NCI-H2171 (cell line): ENCODE measurements at regions not wholly inside any gene's neighbourhood (a gene's known extent, or its start where the extent isn't known, plus 50 kb on each side); places are given as distances from the start of the nearest gene placed in this dataset.
"Not testable (repeated sequence)": the region's sequence is repeated elsewhere in the genome, so short reads cannot be mapped to it uniquely, and the experiment has no call there.

Experiments
- DNase-seq: peaks from one replicate; lab custom pipeline; 2025; lab: John Stamatoyannopoulos, UW

DNA sequence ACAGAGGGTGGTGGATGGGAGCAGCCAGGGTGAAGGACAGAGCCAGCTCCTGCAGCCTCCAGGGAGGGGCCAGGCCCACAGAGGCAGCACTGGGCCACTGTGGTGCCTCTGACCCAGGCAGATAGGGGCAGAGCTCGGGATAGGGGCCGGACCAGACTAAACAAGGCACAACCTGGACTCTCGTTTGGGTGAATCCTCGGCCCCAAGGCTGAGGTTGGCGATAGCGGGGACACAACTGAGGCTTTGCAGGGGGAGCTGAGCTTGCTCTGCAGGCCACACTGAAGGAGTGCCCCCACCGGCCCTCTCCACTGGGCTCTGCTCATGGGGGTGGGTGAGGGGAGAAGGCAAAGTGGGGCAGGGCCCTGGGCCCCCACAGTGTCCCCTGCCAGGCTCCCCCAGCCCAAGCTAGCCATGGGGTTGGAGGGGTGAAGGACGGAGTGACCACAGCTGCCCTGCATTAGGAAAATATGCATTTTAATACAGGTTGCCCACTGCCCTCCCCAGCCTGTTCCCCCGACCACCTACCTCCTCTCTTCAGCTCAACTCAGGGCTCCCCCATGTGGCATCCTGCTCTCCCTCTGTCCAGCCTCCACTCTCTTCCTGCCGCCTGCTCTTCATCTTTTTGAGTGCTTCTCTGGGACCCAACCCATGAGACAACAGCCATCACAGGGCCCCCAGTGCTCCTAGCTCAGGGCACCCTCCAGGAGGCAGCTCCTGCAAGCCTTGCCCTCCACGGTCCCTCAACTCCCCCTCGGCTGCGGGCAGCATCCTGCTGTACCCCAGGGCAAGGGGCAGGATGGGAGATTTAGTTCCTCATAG, 152.8 kb downstream of the INHBB start:
- no peak for DNase-seq

- DNase-seq = no peak
Observed at GRCh38 chr2:120499784-120500495, 154.0 kb downstream of the INHBB start.

DNA sequence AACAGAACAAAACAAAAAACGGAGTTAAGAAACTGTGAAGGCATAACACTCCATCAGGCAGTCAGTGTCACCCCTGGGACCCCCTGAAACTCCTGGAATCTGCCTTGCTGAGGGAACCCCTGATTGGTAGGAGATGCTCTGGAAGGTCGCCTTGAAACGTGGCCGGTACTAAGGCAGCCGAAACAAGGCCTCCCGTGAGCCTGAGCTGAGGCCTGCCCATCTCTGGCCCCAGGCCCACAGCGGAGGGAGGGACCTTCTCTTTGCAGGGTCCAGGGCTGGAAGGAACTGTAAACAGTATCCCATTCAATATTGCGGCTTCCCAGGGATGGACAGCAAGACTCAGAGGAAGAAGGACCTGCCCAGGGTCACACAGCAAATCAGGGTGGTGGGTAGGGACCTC, 155.7 kb downstream of the INHBB start:
- no peak for DNase-seq

GRCh38 chr2:120502357-120502756, 156.4 kb downstream of the INHBB start:
- no peak for DNase-seq

DNA sequence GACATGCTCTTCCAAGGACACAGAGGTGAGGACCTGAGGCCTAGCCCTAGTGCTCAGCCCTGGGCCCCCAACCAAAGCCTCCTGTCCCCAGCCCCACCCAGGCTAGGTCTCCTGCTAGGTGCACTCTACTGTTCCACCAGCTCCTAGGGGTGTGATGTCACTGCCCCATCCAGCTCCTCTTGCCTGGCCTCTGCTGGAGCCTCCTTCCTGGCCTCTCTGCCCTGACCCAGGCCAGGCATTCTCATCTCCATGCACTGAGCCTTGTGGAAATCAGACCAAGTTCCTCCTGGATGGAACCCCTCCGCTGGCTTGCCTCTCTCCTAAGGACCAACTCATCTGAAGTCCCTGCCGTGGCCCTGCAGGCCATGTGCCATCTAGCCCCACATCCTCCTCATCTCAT, 156.8 kb downstream of the INHBB start:
- DNase-seq = no peak

DNA sequence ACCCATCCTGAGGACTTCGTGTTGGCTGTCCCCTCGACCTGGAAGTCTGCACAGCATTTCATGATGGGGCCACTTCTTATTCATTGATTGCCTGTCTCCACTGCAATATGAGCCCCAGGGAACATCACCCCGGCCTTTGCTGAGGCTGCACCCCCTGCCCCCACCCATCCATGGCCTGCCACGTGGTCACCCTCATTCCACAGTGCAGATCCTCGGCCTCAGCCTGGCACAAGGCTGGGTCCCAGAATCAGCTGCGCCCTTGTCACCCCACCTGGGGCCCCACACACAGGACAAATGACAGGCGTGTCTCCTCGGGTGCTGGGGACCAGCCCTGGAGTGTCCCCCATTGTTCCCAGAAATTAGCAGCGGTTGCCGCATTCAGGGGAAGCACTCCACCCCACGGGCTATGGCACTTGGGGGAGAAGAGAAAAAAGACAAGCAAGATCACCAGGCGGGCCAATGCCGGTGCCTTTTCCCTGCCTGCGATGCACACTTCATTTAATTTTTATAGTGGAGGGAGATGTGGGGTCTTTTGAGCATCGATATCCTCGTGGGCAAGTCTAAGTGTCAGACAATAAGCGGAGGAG, 157.4 kb downstream of the INHBB start:
- no peak for DNase-seq

- DNase-seq = no peak
Observed at GRCh38 chr2:120503793-120504571, 158.0 kb downstream of the INHBB start.

DNA sequence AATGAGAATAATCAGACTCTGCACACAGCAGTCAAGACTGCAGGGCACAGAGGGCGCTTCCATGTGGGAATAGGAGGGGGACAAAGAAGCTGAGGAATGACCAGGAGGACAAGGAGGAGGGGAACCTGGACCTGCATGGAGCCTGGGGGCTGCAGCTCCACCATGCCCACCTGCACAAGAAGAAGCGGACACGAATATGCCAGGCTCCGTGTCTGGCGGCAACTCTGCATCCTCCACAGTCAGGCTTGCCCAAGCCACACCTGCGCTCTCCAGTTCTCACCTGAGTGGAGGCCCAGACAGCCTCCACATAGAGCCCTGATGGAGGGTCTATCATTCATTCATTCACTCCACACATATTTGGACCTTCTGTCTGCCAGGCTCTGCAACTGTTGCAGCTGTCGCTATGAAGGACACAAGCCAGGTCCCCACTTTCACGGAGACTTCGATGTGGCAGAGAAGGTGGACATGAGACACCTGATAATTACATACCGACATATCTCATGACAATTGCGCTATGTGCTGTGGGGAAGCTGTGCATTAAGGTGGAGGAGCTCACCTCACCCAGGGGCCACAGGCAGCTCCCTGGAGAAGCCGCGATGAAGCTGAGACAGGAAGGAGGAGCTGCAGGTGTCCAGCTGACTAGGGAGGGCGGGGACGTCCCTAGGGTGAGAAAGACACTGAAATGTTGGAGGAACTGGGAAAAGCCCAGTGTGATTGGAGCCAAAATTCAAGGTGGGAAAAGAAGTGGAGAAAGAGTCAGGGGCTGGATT, 159.2 kb downstream of the INHBB start:
- no peak for DNase-seq

DNA sequence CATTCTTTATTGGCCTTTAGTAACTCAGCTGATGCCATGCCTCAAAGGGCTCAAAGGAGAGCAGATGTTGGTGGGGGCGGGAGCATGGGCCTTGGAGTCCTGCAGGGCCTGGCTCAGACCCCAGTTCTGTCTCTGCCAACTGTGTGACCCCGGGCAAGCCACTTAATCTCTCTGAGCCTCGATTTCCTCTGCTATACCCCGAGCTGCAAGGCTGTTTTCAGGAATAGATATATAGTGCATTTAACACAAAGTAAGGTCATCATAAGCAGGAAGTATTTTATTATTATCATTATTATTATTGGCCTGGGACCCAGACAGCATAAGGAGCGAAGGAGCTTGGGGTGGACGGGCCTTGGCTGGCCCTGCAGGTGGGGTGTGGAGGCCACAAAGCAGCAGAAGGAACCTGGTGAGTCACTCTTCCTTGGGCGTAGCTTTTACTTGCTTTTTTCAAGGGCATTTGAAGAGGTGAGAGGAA, 162.7 kb downstream of the INHBB start:
- no peak for DNase-seq

DNA sequence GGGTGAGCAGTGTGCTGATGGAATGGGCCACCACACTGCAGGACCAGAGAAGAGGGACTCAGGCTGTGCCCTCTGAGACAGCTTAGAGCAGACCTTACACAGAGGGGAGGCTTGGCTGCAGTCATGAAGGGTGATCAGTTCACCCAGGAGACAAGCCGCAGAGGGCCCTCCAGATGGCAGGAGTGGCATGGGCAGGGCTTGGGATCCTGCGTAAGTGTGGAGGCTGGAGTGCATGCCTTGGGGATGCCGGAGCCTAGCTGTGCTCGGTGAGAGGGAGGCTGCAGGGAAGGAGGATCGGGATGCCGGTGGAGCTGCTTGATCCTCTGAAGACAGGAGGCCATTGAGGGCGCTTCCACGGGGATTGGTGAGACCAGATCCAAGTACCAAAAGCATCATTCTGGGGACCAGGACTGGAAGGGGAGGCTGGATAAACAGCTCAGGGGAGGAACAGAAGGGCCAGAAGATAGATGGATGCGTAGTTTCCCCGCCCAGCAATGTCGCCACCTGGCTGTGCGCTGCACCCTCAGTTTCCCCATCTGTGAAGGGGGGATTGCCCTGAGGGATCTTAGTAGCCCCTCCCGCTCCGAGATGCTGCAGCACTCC, 163.4 kb downstream of the INHBB start:
- no peak for DNase-seq

DNA sequence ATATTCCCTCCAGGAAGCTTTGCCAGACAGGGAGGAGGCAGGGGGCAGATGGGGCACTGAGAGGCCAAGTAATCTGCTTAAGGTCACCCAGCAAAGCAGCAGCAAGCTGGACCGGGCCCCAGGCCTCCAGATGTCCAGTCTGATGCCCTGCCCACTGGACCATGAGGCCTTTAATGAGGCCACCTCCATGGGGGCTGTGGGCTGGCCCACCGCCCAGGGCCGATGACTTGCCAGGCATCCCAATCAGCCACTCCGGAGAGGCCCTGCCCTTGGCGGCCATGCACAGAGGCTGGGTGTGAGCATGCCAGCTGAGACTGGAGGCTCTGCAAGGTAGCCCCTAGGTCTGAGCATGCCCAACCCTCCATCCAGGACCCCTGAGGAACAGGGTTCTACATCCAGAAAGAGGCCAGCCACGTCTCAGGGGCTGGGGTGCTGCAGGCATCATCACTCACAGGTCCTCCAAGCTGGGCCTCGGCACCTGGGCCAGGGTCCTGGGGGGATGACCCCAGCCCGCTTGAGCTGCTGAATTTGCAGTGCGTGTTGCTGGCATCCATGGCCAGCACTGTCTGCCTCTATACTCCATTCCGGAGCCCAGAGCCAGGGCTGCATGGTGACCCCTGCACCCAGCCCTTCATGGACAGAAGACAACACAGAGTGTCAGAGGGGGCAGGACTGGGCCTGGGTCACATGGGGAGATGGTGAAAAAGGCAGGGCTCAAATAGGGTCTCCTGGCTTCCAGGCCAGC, 164.2 kb downstream of the INHBB start:
- no peak for DNase-seq

DNA sequence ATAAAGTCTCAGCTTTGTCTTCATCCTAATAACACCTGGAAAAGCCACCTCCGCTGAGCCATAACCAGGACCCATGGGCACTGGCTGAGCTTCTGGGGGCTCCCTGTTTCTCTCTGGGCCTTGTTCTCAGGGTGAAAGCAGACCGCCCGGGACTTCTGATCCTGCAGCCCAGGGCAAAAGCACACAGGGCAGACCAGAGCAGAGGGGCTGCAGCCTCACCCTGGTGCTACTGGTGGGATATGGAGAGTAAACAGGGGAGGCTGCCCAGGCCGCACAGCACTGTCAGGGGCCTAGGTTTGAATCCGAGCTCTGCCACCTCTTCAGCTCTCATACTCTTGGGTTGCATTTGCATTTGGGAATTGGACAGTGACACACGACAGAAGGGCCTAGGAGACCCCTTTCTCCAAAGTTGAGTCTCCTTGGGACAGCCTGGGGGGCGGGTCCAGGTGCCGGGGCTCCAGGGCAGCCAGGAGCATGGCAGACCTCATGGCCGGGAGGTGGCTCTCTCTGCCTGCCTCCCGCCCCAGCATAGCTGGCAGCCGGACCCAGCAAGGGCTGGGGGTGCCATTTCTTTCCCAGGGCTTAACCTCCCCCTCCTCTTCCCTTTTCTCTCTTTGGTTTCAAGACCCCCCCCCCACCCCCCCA, 164.9 kb downstream of the INHBB start:
- no peak for DNase-seq

DNA sequence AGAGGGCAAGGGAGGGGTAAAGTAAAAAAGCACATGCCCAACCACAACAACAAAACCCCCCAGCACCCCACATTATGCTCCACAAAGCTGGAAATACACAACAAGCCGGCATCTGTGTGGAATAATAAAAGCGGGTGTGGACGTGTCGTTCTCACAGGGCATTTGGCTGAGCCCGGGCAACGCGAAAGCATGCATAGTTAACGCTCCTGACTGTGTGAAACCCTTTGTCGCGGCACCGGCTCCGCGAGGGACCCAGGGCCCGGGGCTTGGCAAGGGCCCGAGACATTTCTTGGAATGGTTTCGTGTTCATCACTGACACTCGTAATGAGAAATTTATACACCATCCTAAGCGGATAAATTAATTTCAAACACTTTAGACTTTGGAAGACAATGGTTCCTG, 165.6 kb downstream of the INHBB start:
- DNase-seq = no peak

DNA sequence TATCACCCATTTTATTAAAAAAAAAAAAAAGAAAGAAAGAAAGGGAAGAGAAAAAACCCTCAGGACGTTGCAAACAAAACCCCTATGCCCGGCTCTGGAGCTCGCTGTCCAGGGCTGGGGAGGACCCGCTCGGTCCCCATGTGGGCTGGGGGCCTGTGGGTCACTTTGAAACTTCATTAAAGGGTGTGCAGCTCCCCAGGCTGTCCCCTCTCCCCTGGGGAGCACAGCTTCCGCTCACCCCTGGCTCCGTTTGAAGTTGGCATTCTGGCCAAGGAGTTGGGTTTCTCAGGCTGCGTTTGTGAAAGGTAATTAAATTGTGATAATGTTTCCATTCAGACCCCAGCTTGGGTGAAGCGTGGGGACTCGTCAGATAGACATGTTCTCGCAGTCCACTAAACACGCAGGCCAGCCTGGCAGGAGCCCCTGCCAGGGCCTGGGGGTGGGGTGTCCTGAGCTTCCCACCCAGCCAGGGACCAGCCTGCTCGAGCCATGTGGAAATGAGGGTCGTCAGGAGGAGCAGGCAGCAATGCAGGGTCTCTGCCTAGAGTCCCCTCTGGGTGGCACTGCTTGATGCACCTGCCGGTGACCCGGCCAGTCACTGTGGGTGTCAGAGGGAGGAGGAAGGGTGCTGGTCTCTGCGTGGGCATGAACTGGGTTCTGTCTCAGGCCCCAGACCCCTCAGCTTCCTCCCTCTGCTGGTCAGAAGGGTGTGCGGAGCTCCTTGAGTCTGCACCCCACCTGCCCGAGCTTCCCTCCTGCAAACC, 166.2 kb downstream of the INHBB start:
- no peak for DNase-seq

DNA sequence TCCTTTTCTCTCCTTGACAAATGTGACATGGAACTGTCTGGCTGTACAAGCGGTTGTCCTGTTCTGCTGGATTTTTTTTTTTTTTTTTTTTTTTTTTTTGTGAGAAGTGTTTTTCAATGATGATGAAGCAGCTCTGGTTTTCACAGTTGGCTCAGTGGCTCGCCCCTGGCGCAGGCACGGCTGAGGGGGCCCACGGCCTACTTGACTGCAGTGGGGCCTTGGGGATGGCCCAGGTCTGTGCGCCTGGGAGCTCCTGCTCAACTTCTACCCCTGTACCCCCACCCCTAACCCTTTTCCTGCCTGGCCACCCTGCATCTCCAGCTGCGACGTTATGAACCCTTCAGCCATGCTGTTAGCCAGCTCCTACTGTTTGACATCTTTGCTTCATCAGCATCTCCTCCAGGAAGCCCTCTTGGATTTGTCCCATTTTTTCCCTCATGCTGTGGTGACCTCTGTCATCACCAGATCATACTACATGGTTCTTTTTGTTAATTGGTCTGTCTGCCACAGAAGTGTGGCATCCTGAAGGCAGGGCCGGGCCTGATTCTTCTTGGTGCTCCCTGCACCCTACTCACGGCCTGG, 167.9 kb downstream of the INHBB start:
- DNase-seq = no peak

GRCh38 chr2:120514521-120514920, 168.6 kb downstream of the INHBB start:
- DNase-seq = no peak

DNA sequence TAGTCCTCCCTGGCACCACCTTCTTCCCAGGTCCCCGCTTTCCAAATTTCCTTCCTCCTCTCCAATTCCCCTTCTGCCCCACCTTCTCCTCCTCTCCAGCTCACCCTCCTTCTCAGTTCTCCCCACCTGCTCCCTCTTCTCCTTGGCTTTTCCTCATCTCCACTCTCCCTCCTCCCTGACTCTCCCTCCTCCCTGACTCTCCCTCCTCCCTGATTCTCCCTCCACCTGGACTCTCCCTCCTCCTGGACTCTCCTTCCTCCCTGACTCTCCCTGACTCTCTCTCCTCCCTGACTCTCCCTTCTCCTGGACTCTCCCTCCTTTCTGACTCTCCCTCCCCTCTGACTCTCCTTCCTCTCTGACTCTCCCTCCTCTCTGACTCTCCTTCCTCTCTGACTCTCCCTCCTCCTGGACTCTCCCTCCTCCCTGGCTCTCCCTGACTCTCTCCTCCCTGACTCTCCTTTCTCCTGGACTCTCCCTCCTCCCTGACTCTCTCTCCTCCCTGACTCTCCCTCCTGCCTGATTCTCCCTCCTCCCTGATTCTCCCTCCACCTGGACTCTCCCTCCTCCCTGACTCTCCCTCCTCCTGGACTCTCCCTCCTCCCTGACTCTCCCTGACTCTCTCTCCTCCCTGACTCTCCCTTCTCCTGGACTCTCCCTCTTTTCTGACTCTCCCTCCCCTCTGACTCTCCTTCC, 169.3 kb downstream of the INHBB start:
- DNase-seq = not testable (repeated sequence)
